ENCODE measurements at regions not wholly inside any gene's neighbourhood (a gene's known extent, or its start where the extent isn't known, plus 50 kb on each side); places are given as distances from the start of the nearest gene placed in this dataset.

- WGBS (ENCODE audit: insufficient coverage) = 84% methylated on average over 3 of the region's 3 CpGs
- ChIA-PET CTCF (no interaction called here), POLR2A (no interaction called here)
- Histone ChIP-seq H3K79me2 (ENCODE audit: control insufficient read depth, insufficient read depth, low read length) (no peaks in the 10 kb centered on the region), H4K20me1 (ENCODE audit: control insufficient read depth, insufficient read depth, low read length, poor library complexity, severe bottlenecking) (no peaks in the 10 kb centered on the region), H2AFZ (ENCODE audit: insufficient read depth, low read depth, low read length, poor library complexity, severe bottlenecking) (no peak overlapping the region), H3K27ac (ENCODE audit: low read length in 2 of 2) (no peak overlapping the region), H3K4me1 (ENCODE audit: control insufficient read depth in 2 of 2, insufficient read depth in 2 of 2, low read length in 2 of 2) (no peaks in the 10 kb centered on the region), H3K4me3 (ENCODE audit: control extremely low read depth in 1 of 5, extremely low read depth in 1 of 5, insufficient read depth in 1 of 5, low read depth in 2 of 5, low read length in 4 of 5) (no peak overlapping the region), H3K4me2 (replicated peaks; ENCODE audit: low read depth, low read length, poor library complexity, severe bottlenecking) (no peak overlapping the region), H3K36me3 (replicated peaks in 1 of 2; ENCODE audit: control extremely low read depth in 1 of 2, control insufficient read depth in 1 of 2, extremely low read depth in 1 of 2, insufficient read depth in 2 of 2, low read length in 1 of 2) (no peaks in the 10 kb centered on the region), H3K9ac (ENCODE audit: low read length) (no peak overlapping the region), H3K9me3 (ENCODE audit: control extremely low read depth in 1 of 3, control insufficient read depth in 2 of 3, insufficient read depth in 1 of 3, low read length in 2 of 3) (peaks cover 0 to 7% (median 0%) of the 10 kb centered on the region in 3 donors), H3K27me3 (replicated peaks in 1 of 4; ENCODE audit: control extremely low read depth in 1 of 4, control insufficient read depth in 3 of 4, insufficient read depth in 4 of 4, low read length in 3 of 4) (no peaks in the 10 kb centered on the region)
- intact Hi-C loops (cut with micrococcal nuclease) = no loop called here
- Mint-ChIP-seq H3K9me3 (ENCODE audit: insufficient read depth) (no peaks in the 10 kb centered on the region), H3K27ac (no peak overlapping the region), H3K27me3 (no peaks in the 10 kb centered on the region), H3K4me3 (no peak overlapping the region), H3K4me1 (no peaks in the 10 kb centered on the region)
- DNase-seq (no peak), ATAC-seq (ENCODE audit: low read depth) (no peak)
- TF ChIP-seq, protein P1, sequence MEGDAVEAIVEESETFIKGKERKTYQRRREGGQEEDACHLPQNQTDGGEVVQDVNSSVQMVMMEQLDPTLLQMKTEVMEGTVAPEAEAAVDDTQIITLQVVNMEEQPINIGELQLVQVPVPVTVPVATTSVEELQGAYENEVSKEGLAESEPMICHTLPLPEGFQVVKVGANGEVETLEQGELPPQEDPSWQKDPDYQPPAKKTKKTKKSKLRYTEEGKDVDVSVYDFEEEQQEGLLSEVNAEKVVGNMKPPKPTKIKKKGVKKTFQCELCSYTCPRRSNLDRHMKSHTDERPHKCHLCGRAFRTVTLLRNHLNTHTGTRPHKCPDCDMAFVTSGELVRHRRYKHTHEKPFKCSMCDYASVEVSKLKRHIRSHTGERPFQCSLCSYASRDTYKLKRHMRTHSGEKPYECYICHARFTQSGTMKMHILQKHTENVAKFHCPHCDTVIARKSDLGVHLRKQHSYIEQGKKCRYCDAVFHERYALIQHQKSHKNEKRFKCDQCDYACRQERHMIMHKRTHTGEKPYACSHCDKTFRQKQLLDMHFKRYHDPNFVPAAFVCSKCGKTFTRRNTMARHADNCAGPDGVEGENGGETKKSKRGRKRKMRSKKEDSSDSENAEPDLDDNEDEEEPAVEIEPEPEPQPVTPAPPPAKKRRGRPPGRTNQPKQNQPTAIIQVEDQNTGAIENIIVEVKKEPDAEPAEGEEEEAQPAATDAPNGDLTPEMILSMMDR (IDR thresholded peaks at IDR 0.05) = no peak
- TF ChIP-seq EZH2 (IDR thresholded peaks at IDR 0.05; ENCODE audit: borderline replicate concordance, insufficient read depth, low read depth, low read length, poor library complexity, severe bottlenecking) = no peak
These were observed 457.0 kb upstream of the MYT1L start for GRCh38 chr2:2788076-2788475.

DNA sequence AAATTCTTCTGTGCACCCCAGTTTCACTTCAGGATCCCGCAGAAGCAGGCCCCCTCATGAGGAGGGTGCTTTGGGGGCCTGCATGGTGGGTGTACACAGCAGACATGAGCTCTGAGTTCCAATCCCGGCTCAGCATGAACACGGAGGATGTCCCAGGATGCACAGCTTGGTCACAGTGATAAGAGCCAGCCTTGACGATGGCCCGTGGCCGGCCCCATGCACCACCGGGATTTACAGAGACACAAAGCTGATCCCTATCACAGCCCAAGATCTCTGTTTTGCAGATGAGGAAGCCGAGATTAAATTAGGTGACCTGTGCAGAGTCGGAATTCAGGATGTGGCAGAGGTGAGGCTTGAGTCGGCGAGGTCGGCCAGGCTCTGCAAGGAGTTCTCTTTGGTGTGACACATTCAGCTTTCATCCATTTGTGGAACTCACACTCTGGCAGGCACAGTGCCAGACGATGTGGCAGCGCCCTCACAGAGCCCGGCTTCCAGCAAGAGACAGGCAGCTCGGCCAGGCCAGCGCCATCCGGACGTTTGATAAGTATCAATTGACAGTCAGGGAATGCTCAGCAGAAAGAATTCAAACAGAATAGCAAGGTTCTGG lies 456.3 kb upstream of the MYT1L start:
- no peaks in the 10 kb centered on the region for H3K4me1 Mint-ChIP-seq
- no peak overlapping the region for H2AFZ ChIP-seq (ENCODE audit: insufficient read depth, low read depth, low read length, poor library complexity, severe bottlenecking)
- H3K4me3 ChIP-seq (ENCODE audit: control extremely low read depth in 1 of 5, extremely low read depth in 1 of 5, insufficient read depth in 1 of 5, low read depth in 2 of 5, low read length in 4 of 5) = no peak overlapping the region
- no peaks in the 10 kb centered on the region for H3K27me3 Mint-ChIP-seq
- peaks cover 0 to 6% (median 0%) of the 10 kb centered on the region in 3 donors for H3K9me3 ChIP-seq (ENCODE audit: control extremely low read depth in 1 of 3, control insufficient read depth in 2 of 3, insufficient read depth in 1 of 3, low read length in 2 of 3)
- H3K9ac ChIP-seq (ENCODE audit: low read length) = no peak overlapping the region
- ChIA-PET POLR2A (no interaction called here), CTCF (no interaction called here)
- no peak overlapping the region for H3K4me3 Mint-ChIP-seq
- no peak overlapping the region for H3K27ac ChIP-seq (ENCODE audit: low read length in 2 of 2)
- H3K27ac Mint-ChIP-seq = no peak overlapping the region
- H4K20me1 ChIP-seq (ENCODE audit: control insufficient read depth, insufficient read depth, low read length, poor library complexity, severe bottlenecking) = no peaks in the 10 kb centered on the region
- TF ChIP-seq, protein P1 (IDR thresholded peaks at IDR 0.05) = no peak
- no peak for TF ChIP-seq EZH2 (IDR thresholded peaks at IDR 0.05; ENCODE audit: borderline replicate concordance, insufficient read depth, low read depth, low read length, poor library complexity, severe bottlenecking)
- 89% methylated on average over 18 of the region's 19 CpGs for WGBS (ENCODE audit: insufficient coverage)
- intact Hi-C loops (cut with micrococcal nuclease) = no loop called here
- no peaks in the 10 kb centered on the region for H3K9me3 Mint-ChIP-seq (ENCODE audit: insufficient read depth)
- H3K79me2 ChIP-seq (ENCODE audit: control insufficient read depth, insufficient read depth, low read length) = no peaks in the 10 kb centered on the region
- H3K27me3 ChIP-seq (replicated peaks in 1 of 4; ENCODE audit: control extremely low read depth in 1 of 4, control insufficient read depth in 3 of 4, insufficient read depth in 4 of 4, low read length in 3 of 4) = no peaks in the 10 kb centered on the region
- DNase-seq = no peak
- H3K4me2 ChIP-seq (replicated peaks; ENCODE audit: low read depth, low read length, poor library complexity, severe bottlenecking) = no peak overlapping the region
- H3K36me3 ChIP-seq (replicated peaks in 1 of 2; ENCODE audit: control extremely low read depth in 1 of 2, control insufficient read depth in 1 of 2, extremely low read depth in 1 of 2, insufficient read depth in 2 of 2, low read length in 1 of 2) = no peaks in the 10 kb centered on the region
- H3K4me1 ChIP-seq (ENCODE audit: control insufficient read depth in 2 of 2, insufficient read depth in 2 of 2, low read length in 2 of 2) = no peaks in the 10 kb centered on the region
- no peak for ATAC-seq (ENCODE audit: low read depth)
